ENCODE measurements at regions not wholly inside any gene's neighbourhood (a gene's known extent, or its start where the extent isn't known, plus 50 kb on each side); places are given as distances from the start of the nearest gene placed in this dataset.
"Not testable (repeated sequence)": the region's sequence is repeated elsewhere in the genome, so short reads cannot be mapped to it uniquely, and the experiment has no call there.

DNA sequence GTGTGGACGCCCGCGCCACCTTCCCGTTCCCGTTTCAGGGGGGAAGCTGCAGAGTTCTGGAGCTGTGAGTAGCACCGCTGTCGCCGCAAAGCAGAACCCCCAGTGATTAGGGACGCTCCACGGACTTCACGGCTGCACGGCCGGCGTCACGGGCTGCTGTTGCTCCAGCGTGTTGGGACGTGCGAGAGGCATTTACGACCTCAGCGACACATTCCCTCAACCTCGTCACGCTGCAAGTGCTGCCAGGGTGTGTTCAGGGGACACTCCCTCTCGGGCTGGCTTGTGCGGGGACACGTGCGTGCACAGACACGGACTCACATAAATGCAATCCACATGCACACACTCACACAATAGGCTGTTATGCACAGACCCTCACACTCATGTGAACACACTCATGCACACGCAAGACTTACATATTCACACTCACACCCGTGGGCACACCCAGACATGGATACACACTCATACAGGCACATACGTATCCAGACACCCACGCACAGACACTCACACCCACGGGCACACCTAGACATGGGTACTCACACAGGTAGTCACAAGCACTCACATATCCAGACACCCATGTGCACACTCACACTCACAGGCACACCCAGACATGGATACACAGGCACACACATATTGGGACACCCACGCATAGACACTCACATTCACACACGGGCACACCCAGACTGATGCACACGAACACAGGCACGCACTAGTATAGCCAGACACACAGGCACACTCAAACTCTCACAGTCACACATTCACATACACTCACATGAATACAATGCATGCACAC lies 198.0 kb upstream of the ZNF469 start:
- TF ChIP-seq, protein P1, sequence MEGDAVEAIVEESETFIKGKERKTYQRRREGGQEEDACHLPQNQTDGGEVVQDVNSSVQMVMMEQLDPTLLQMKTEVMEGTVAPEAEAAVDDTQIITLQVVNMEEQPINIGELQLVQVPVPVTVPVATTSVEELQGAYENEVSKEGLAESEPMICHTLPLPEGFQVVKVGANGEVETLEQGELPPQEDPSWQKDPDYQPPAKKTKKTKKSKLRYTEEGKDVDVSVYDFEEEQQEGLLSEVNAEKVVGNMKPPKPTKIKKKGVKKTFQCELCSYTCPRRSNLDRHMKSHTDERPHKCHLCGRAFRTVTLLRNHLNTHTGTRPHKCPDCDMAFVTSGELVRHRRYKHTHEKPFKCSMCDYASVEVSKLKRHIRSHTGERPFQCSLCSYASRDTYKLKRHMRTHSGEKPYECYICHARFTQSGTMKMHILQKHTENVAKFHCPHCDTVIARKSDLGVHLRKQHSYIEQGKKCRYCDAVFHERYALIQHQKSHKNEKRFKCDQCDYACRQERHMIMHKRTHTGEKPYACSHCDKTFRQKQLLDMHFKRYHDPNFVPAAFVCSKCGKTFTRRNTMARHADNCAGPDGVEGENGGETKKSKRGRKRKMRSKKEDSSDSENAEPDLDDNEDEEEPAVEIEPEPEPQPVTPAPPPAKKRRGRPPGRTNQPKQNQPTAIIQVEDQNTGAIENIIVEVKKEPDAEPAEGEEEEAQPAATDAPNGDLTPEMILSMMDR (IDR thresholded peaks at IDR 0.05) = not testable (repeated sequence)
- TF ChIP-seq POLR2A (IDR thresholded peaks at IDR 0.05) = not testable (repeated sequence)

Data from prostate gland (tissue), 2 donors.